ENCODE measurements at regions not wholly inside any gene's neighbourhood (a gene's known extent, or its start where the extent isn't known, plus 50 kb on each side); places are given as distances from the start of the nearest gene placed in this dataset.

DNA sequence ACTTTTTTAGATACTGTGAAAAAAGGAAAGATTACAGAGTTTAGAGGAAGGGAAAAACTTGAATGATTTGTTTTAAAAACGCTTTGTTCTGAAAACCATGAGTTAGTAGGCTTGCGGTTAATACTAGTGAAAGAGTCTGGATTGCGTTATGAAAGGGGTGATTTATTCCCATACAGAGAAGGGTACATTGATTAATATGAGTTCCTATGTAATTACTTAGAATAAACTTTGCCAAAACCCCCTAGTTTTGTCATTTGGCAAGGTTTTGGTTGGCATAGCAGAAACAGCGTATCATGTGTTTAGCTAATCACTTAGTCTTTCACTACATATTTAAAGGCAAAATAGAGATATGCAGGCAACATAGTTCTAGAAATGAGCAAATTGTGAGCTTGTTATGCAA lies 91.2 kb upstream of the POT1 start:
- no peak for DNase-seq

DNA sequence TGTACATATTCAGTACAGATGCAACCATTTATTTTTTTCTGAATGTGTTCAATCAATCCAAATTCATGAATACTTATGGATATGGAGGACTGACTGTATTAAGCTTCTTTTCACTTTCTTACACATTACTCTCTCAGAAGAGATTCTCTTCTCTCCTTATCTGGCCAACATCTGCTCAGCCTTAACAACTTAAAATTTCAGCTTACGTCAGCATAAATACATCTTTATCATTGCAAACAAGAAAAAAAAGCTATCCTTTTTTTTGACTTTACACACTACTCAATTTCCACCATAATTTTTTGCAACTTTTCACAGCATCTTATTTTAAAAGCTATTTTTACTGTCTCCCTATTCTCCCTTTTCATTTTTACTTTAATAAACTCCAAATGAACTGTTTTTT lies 80.9 kb upstream of the POT1 start:
- no peak for DNase-seq

DNA sequence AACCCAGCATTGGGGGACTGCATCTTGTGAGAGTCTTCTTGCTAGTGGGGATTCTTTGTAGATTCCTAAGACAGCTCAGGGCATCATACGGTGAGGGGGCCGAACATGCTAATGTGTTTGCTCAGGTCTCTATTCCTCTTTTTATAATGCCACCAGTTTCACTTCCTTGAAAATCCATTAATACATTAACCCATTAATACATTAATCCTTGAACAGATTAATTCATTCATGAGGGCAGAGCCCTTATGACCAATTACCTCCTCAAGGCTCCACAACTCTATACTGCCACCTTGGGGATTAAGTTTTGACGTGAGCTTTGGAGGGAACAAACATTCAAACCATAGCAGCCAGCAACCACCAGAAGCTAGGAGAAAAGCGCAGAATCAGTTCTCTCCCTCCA lies 67.2 kb upstream of the POT1 start:
- no peak for DNase-seq

DNA sequence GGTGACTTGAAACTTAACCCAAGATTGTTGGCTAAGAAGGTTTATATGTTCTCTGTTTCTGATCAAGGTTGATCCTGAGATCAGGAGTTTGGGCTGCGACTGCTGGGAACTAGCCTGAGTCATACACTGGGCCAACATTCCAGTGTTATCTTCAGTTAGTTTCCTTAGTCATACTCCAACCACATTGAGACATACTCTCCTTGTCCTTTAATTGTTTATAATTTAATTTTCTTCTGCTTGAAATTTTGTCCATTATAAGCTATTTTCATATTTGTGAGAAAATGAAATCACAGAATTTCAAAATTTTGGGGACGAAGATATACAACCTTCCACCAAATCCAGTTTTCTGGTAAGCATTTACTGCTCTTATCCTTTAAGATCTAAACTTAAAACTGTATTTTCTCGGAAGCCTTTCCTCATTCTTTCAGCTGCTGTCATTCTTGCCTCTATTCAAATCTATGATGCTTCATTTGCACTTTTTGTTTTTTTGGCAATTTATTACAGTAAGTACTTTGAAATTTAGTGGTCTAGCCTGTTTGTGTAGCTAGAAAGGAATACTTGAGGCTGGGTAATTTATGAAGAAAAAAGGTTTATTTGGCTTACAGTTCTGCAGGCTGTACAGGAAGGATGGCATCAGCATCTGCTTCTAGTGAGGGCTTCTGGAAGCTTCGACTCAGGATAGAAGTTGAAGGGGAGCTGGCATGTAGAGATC lies 63.4 kb upstream of the POT1 start:
- no peak for DNase-seq

DNA sequence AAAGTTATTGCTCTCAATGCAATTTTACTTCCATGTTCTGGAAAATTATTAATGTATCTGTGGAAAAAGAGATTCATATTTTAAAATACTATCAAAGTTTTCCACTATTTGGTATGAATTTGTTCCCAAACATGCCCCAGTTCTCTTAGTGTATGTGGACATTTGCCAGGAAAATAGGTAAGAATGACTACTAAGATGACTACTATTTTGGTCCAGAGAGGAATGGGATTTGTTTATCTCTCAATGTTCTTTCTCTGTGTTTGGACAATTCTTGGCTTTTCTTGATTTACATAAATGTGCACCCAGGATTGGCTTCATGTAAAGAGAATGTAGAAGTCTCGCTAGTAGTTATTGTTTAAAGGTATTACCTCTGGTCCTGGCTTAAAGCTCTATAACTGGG lies 60.3 kb upstream of the POT1 start:
- no peak for DNase-seq
